Vagina (tissue), 2 donors: ENCODE measurements at regions not wholly inside any gene's neighbourhood (a gene's known extent, or its start where the extent isn't known, plus 50 kb on each side); places are given as distances from the start of the nearest gene placed in this dataset.

Source experiments
- DNase-seq, 2 donors: peaks; one replicate each; pipeline ENCODE4 v3.0.0-alpha.2; 2017; ENCODE audit errors: extremely low spot score in 2 of 2
- H3K27ac ChIP-seq: fragments of 200-600 bp; sonication (generic); one replicate; pipeline ENCODE4 v1.5.1; 2019
- H3K27me3 ChIP-seq: fragments of 200-600 bp; sonication (generic); one replicate; pipeline ENCODE4 v1.5.1; 2019
- H3K36me3 ChIP-seq, 2 donors: fragments of 200-600 bp; sonication (generic); one replicate each; pipeline ENCODE4 v1.5.1; 2017 to 2019
- H3K4me1 ChIP-seq: fragments of 200-600 bp; sonication (generic); one replicate; pipeline ENCODE4 v1.5.1; 2019
- H3K4me3 ChIP-seq, 2 donors: fragments of 200-600 bp; sonication (generic); 1 replicate in 1 of 2; 2 replicates in 1 of 2; pipeline ENCODE4 v1.5.1; 2016 to 2019
- H3K9me3 ChIP-seq: fragments of 200-600 bp; sonication (generic); one replicate; pipeline ENCODE4 v1.5.1; 2019
- POLR2A ChIP-seq, 2 donors: fragments of 450-650 bp; IDR thresholded peaks; one replicate each; pipeline ENCODE4 v1.6.1; 2017; ENCODE audit warnings: antibody characterized with exemption in 2 of 2, mild to moderate bottlenecking in 2 of 2, moderate library complexity in 2 of 2
- POLR2AphosphoS5 ChIP-seq, 2 donors: sonication (generic); formaldehyde crosslinking; IDR thresholded peaks; one replicate each; pipeline ENCODE4 v1.9.0; 2017; ENCODE audit warnings: antibody characterized with exemption in 2 of 2, mild to moderate bottlenecking in 2 of 2, low read depth in 1 of 2; ENCODE audit not compliant: insufficient read depth in 1 of 2
- intact Hi-C: fragments of 100-400 bp; cut with DNase I; formaldehyde crosslinking; loops from one replicate; pipeline ENCODE4 v1.15.1; 2023
- TF ChIP-seq, protein P1 (sequence below), 3 experiments: fragments of 450-650 bp in 2 of 3; fragments of 200-600 bp in 1 of 3; sonication (generic) in 1 of 3; IDR thresholded peaks; one replicate each; pipeline ENCODE4 v1.5.1; 2017 to 2019; ENCODE audit warnings: antibody characterized with exemption in 3 of 3, mild to moderate bottlenecking in 2 of 3, moderate library complexity in 2 of 3

DNA sequence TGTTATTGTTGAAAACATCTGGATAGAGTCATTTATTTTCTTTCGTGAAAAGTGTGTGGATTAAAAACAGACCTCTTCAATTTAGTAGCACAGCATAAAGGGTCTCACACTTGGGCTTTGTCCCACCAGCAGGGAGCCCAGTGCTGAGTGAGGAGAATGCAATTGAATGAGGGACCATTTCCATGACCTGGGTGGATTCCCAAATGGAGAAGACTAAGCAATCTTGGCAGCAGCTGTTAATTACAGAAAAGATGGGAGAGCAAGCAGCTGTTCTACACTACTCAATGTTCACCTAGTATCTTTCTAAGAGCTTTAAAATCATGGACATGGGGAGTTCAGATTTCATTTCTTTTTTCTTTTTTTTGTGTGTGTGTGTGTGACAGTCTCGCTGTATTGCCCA, 121.8 kb upstream of the FN1 start:
- DNase-seq = no peak
- TF ChIP-seq POLR2A (IDR thresholded peaks at IDR 0.05) = no peak
- no peak for TF ChIP-seq POLR2AphosphoS5 (IDR thresholded peaks at IDR 0.05; ENCODE audit: insufficient read depth in 1 of 2, low read depth in 1 of 2)
- TF ChIP-seq, protein P1, sequence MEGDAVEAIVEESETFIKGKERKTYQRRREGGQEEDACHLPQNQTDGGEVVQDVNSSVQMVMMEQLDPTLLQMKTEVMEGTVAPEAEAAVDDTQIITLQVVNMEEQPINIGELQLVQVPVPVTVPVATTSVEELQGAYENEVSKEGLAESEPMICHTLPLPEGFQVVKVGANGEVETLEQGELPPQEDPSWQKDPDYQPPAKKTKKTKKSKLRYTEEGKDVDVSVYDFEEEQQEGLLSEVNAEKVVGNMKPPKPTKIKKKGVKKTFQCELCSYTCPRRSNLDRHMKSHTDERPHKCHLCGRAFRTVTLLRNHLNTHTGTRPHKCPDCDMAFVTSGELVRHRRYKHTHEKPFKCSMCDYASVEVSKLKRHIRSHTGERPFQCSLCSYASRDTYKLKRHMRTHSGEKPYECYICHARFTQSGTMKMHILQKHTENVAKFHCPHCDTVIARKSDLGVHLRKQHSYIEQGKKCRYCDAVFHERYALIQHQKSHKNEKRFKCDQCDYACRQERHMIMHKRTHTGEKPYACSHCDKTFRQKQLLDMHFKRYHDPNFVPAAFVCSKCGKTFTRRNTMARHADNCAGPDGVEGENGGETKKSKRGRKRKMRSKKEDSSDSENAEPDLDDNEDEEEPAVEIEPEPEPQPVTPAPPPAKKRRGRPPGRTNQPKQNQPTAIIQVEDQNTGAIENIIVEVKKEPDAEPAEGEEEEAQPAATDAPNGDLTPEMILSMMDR (IDR thresholded peaks at IDR 0.05) = no peak
- Histone ChIP-seq H3K4me3 (no peak overlapping the region), H3K9me3 (no peaks in the 10 kb centered on the region), H3K36me3 (no peaks in the 10 kb centered on the region), H3K27ac (no peak overlapping the region), H3K27me3 (no peaks in the 10 kb centered on the region), H3K4me1 (no peaks in the 10 kb centered on the region)
- intact Hi-C loops = no loop called here

DNA sequence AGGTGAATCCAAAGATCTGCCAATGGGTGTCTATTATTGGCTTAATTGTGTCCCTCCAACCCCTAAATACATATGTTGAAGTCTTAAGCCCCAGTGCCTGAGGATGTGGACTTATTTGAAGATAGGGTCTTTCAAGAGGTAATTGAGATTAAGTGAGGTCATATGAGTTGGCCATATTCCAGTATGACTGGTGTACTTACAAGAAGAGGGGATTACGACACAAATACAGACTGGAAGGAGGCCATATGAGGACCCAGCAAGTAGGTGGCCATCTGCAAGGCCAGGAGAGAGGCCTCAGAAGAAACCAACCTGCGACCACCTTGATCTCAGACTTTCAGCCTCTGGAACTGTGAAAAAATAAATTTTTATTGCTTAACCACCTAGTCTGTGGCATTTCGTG, 121.1 kb upstream of the FN1 start:
- no peak overlapping the region for H3K27ac ChIP-seq
- no peak for TF ChIP-seq POLR2AphosphoS5 (IDR thresholded peaks at IDR 0.05; ENCODE audit: insufficient read depth in 1 of 2, low read depth in 1 of 2)
- no peak for TF ChIP-seq POLR2A (IDR thresholded peaks at IDR 0.05)
- TF ChIP-seq, protein P1 (IDR thresholded peaks at IDR 0.05) = no peak
- H3K9me3 ChIP-seq = no peaks in the 10 kb centered on the region
- no peak overlapping the region for H3K4me3 ChIP-seq
- H3K4me1 ChIP-seq = no peaks in the 10 kb centered on the region
- no peaks in the 10 kb centered on the region for H3K27me3 ChIP-seq
- H3K36me3 ChIP-seq = no peaks in the 10 kb centered on the region
- no peak for DNase-seq
- intact Hi-C loops = no loop called here

DNA sequence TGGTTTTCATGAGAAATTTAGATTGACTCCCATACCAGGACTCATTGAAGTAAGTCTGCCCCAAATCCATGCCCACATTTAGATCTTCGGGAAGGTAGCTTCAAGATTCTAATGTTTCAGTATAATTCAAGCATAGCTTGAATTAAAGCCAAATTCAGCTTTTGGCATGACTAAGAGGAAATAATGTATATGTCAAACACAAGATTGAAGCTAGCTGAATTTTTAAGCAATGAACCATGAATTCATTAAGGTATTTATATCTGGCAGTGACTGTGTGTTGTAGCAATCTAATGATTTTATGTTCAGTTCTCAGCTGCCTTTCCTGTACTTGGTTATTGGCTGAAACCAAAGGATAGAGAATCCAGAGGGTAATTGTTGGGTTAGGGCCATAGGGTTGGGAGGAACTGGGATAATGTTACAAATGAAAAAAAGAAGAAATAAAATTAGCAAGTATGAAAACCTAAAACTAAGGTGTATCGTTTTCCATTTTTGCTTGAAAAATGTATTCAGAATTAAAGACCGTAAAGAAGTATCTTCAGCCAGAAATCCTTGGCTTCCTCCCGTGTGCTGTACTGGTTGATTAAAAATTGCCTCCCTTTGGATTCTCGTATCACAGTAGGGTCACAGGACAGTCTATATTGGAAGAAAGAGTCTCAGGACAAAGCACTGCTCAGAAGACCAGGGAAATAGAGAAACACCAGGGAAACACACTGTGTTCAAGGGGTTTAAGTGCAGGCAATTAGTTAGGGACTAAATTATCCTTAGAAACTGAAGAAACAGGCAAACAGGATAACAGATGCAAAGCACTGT, 119.0 kb upstream of the FN1 start:
- Histone ChIP-seq H3K27me3 (no peaks in the 10 kb centered on the region), H3K4me1 (no peaks in the 10 kb centered on the region), H3K27ac (no peak overlapping the region), H3K36me3 (no peaks in the 10 kb centered on the region), H3K9me3 (no peaks in the 10 kb centered on the region), H3K4me3 (no peak overlapping the region)
- no peak for TF ChIP-seq POLR2AphosphoS5 (IDR thresholded peaks at IDR 0.05; ENCODE audit: insufficient read depth in 1 of 2, low read depth in 1 of 2)
- TF ChIP-seq, protein P1 (IDR thresholded peaks at IDR 0.05) = no peak
- no peak for TF ChIP-seq POLR2A (IDR thresholded peaks at IDR 0.05)
- intact Hi-C loops = no loop called here
- no peak for DNase-seq

DNA sequence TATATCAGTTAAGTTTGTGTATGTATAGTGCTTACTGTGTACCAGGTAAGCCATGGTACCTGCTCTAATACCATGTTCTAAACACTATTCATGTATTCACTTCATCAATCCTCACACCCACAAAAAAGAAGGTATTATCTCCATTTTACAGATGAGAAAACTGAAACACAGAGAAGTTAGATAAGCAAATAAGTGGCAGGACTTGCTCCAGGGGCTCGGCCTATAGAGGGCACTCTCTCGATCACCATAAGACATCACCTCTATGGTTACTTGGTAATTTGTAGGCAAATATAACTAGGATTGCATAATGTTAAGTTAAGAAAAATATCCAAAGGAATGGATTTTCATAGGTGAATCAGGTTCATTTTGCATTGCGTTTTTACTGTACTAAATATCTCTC, 118.1 kb upstream of the FN1 start:
- DNase-seq = no peak
- H3K4me3 ChIP-seq = no peak overlapping the region
- H3K27ac ChIP-seq = no peak overlapping the region
- no peaks in the 10 kb centered on the region for H3K27me3 ChIP-seq
- no peak for TF ChIP-seq POLR2AphosphoS5 (IDR thresholded peaks at IDR 0.05; ENCODE audit: insufficient read depth in 1 of 2, low read depth in 1 of 2)
- TF ChIP-seq, protein P1 (IDR thresholded peaks at IDR 0.05) = no peak
- TF ChIP-seq POLR2A (IDR thresholded peaks at IDR 0.05) = no peak
- no peaks in the 10 kb centered on the region for H3K9me3 ChIP-seq
- H3K4me1 ChIP-seq = no peaks in the 10 kb centered on the region
- H3K36me3 ChIP-seq = no peaks in the 10 kb centered on the region
- intact Hi-C loops = no loop called here

DNA sequence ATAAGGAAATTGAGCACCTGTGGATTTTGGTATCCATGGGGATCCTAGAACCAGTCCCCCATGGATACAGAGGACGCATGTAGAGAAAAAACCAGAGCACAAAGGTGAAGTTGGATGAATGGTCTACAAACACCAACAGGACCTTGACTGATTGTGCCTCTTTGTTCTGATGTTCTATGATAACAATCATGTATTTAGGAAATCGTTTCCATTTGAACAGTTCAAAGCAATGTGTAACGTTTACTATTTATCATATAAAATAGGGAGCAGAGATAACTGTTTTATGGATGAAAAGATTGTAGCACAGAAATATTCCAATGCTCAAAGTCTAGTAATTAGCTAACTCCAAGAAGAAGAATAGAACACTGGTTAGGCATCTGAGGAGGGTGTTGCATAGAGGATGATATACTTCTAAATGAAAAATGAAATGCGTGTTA, 116.3 kb upstream of the FN1 start:
- no peaks in the 10 kb centered on the region for H3K9me3 ChIP-seq
- H3K36me3 ChIP-seq = no peaks in the 10 kb centered on the region
- H3K27ac ChIP-seq = no peak overlapping the region
- DNase-seq = no peak
- no peaks in the 10 kb centered on the region for H3K4me1 ChIP-seq
- no peak overlapping the region for H3K4me3 ChIP-seq
- H3K27me3 ChIP-seq = no peaks in the 10 kb centered on the region
- TF ChIP-seq POLR2AphosphoS5 (IDR thresholded peaks at IDR 0.05; ENCODE audit: insufficient read depth in 1 of 2, low read depth in 1 of 2) (no peak), POLR2A (IDR thresholded peaks at IDR 0.05) (no peak)
- TF ChIP-seq, protein P1 (IDR thresholded peaks at IDR 0.05) = no peak
- intact Hi-C loops = no loop called here
